NB4 (cell line): ENCODE measurements at regions not wholly inside any gene's neighbourhood (a gene's known extent, or its start where the extent isn't known, plus 50 kb on each side); places are given as distances from the start of the nearest gene placed in this dataset.

ENCODE experiments used
- CTCF ChIP-seq: IDR thresholded peaks from one replicate; pipeline ENCODE4 v1.5.1; 2012; ENCODE audit warnings: low read depth, low read length
- MAX ChIP-seq: IDR thresholded peaks from 2 replicates; pipeline ENCODE4 v1.6.1; 2011; ENCODE audit warnings: low read depth, low read length

GRCh38 chr14:101402936-101403660 is 158.2 kb upstream of the DIO3 start:
- TF ChIP-seq CTCF: no peak
- no peak for TF ChIP-seq MAX
